Type B pancreatic cell (in vitro differentiated cells): ENCODE measurements at regions not wholly inside any gene's neighbourhood (a gene's known extent, or its start where the extent isn't known, plus 50 kb on each side); places are given as distances from the start of the nearest gene placed in this dataset.

Source experiments
- DNase-seq: peaks from one replicate; pipeline ENCODE4 v3.0.0; 2021; ENCODE audit warnings: mixed read lengths; ENCODE audit not compliant: unreplicated experiment; ENCODE audit errors: extremely low spot score
- H3K27ac Mint-ChIP-seq: 2 replicates; pipeline ENCODE4 v1.8.0; 2021; ENCODE audit warnings: mild to moderate bottlenecking, mixed read lengths
- H3K27me3 Mint-ChIP-seq: 2 replicates; pipeline ENCODE4 v1.8.0; 2021; ENCODE audit warnings: mixed read lengths
- H3K36me3 Mint-ChIP-seq: 2 replicates; pipeline ENCODE4 v1.8.0; 2021; ENCODE audit warnings: mixed read lengths
- H3K4me1 Mint-ChIP-seq: one replicate; pipeline ENCODE4 v1.8.0; 2021; ENCODE audit warnings: mixed read lengths; ENCODE audit not compliant: unreplicated experiment
- H3K4me3 Mint-ChIP-seq: 2 replicates; pipeline ENCODE4 v1.8.0; 2021; ENCODE audit warnings: mild to moderate bottlenecking, mixed read lengths
- H3K9me3 Mint-ChIP-seq: 2 replicates; pipeline ENCODE4 v1.8.0; 2021; ENCODE audit warnings: mixed read lengths
- CTCF ChIP-seq: fragments of 200-600 bp; sonication (generic); conservative IDR thresholded peaks from 2 replicates; pipeline ENCODE4 v1.5.0; 2021; ENCODE audit warnings: antibody characterized with exemption, mild to moderate bottlenecking

- Mint-ChIP-seq H3K4me3 (no peak overlapping the region), H3K4me1 (no peaks in the 10 kb centered on the region), H3K9me3 (peaks cover 4% of the 10 kb centered on the region), H3K27ac (no peak overlapping the region), H3K36me3 (no peaks in the 10 kb centered on the region), H3K27me3 (no peaks in the 10 kb centered on the region)
- no peak for TF ChIP-seq CTCF
- DNase-seq: no peak
These were observed 1215.2 kb upstream of the TMEFF2 start for GRCh38 chr2:193409951-193410350.

GRCh38 chr2:193382583-193382982 is 1187.8 kb upstream of the TMEFF2 start:
- Mint-ChIP-seq H3K9me3 (no peaks in the 10 kb centered on the region), H3K4me3 (no peak overlapping the region), H3K4me1 (no peaks in the 10 kb centered on the region), H3K27ac (no peak overlapping the region), H3K36me3 (no peaks in the 10 kb centered on the region), H3K27me3 (no peaks in the 10 kb centered on the region)
- TF ChIP-seq CTCF: no peak
- DNase-seq: no peak

GRCh38 chr2:193377789-193378188 is 1183.1 kb upstream of the TMEFF2 start:
- H3K36me3 Mint-ChIP-seq: no peaks in the 10 kb centered on the region
- H3K27me3 Mint-ChIP-seq: no peaks in the 10 kb centered on the region
- no peak overlapping the region for H3K27ac Mint-ChIP-seq
- H3K4me3 Mint-ChIP-seq: no peak overlapping the region
- no peak for DNase-seq
- no peaks in the 10 kb centered on the region for H3K9me3 Mint-ChIP-seq
- H3K4me1 Mint-ChIP-seq: no peaks in the 10 kb centered on the region
- TF ChIP-seq CTCF: no peak

- Mint-ChIP-seq H3K4me3 (no peak overlapping the region), H3K36me3 (no peaks in the 10 kb centered on the region), H3K27ac (no peak overlapping the region), H3K9me3 (no peaks in the 10 kb centered on the region), H3K4me1 (no peaks in the 10 kb centered on the region), H3K27me3 (no peaks in the 10 kb centered on the region)
- TF ChIP-seq CTCF: no peak
- DNase-seq: no peak
These were observed 1178.4 kb upstream of the TMEFF2 start for GRCh38 chr2:193373120-193373519.

- no peak for DNase-seq
- Mint-ChIP-seq H3K4me1 (no peaks in the 10 kb centered on the region), H3K36me3 (no peaks in the 10 kb centered on the region), H3K27me3 (no peaks in the 10 kb centered on the region), H3K27ac (no peak overlapping the region), H3K4me3 (no peak overlapping the region), H3K9me3 (no peaks in the 10 kb centered on the region)
- TF ChIP-seq CTCF: no peak
These were observed 1176.5 kb upstream of the TMEFF2 start for GRCh38 chr2:193371200-193371599.

GRCh38 chr2:193368615-193369014 is 1173.9 kb upstream of the TMEFF2 start:
- H3K27ac Mint-ChIP-seq: no peak overlapping the region
- H3K36me3 Mint-ChIP-seq: no peaks in the 10 kb centered on the region
- no peaks in the 10 kb centered on the region for H3K4me1 Mint-ChIP-seq
- TF ChIP-seq CTCF: no peak
- no peak overlapping the region for H3K4me3 Mint-ChIP-seq
- H3K9me3 Mint-ChIP-seq: no peaks in the 10 kb centered on the region
- H3K27me3 Mint-ChIP-seq: no peaks in the 10 kb centered on the region
- DNase-seq: no peak
